HFFc6 (cell line): ENCODE measurements at regions not wholly inside any gene's neighbourhood (a gene's known extent, or its start where the extent isn't known, plus 50 kb on each side); places are given as distances from the start of the nearest gene placed in this dataset.

ENCODE experiments used
- DNase-seq: peaks from one replicate; pipeline ENCODE4 v3.0.0-alpha.2; 2018
- H3K27ac Mint-ChIP-seq: 2 replicates; pipeline ENCODE4 v1.8.0; 2020; ENCODE audit warnings: mild to moderate bottlenecking, mixed read lengths
- H3K27me3 Mint-ChIP-seq: 2 replicates; pipeline ENCODE4 v1.8.0; 2021; ENCODE audit warnings: mild to moderate bottlenecking, moderate library complexity, mixed read lengths; ENCODE audit not compliant: insufficient read depth
- H3K36me3 Mint-ChIP-seq: 2 replicates; pipeline ENCODE4 v1.8.0; 2021; ENCODE audit warnings: low read depth, mixed read lengths
- H3K4me1 Mint-ChIP-seq: 2 replicates; pipeline ENCODE4 v1.8.0; 2020; ENCODE audit warnings: low read depth, mixed read lengths
- H3K4me3 Mint-ChIP-seq: 2 replicates; pipeline ENCODE4 v1.8.0; 2020; ENCODE audit warnings: mild to moderate bottlenecking, moderate library complexity, mixed read lengths
- H3K9me3 Mint-ChIP-seq: 2 replicates; pipeline ENCODE4 v1.8.0; 2020; ENCODE audit warnings: mild to moderate bottlenecking, mixed read lengths
- TF ChIP-seq, protein P1 (sequence below): fragments of 200-600 bp; sonication (generic); IDR thresholded peaks from 2 replicates; pipeline ENCODE4 v1.5.0; 2021; ENCODE audit warnings: antibody characterized with exemption, mild to moderate bottlenecking

GRCh38 chr13:81778350-81778749 is 1437.4 kb upstream of the SPRY2 start:
- no peaks in the 10 kb centered on the region for H3K4me1 Mint-ChIP-seq
- H3K9me3 Mint-ChIP-seq, result peaks cover 30% of the 10 kb centered on the region
- no peaks in the 10 kb centered on the region; the same call in 1 of the 2 replicates for H3K36me3 Mint-ChIP-seq
- TF ChIP-seq, protein P1, sequence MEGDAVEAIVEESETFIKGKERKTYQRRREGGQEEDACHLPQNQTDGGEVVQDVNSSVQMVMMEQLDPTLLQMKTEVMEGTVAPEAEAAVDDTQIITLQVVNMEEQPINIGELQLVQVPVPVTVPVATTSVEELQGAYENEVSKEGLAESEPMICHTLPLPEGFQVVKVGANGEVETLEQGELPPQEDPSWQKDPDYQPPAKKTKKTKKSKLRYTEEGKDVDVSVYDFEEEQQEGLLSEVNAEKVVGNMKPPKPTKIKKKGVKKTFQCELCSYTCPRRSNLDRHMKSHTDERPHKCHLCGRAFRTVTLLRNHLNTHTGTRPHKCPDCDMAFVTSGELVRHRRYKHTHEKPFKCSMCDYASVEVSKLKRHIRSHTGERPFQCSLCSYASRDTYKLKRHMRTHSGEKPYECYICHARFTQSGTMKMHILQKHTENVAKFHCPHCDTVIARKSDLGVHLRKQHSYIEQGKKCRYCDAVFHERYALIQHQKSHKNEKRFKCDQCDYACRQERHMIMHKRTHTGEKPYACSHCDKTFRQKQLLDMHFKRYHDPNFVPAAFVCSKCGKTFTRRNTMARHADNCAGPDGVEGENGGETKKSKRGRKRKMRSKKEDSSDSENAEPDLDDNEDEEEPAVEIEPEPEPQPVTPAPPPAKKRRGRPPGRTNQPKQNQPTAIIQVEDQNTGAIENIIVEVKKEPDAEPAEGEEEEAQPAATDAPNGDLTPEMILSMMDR, result no peak
- no peak for DNase-seq
- no peak overlapping the region for H3K27ac Mint-ChIP-seq
- no peaks in the 10 kb centered on the region for H3K27me3 Mint-ChIP-seq
- H3K4me3 Mint-ChIP-seq, result no peak overlapping the region

DNA sequence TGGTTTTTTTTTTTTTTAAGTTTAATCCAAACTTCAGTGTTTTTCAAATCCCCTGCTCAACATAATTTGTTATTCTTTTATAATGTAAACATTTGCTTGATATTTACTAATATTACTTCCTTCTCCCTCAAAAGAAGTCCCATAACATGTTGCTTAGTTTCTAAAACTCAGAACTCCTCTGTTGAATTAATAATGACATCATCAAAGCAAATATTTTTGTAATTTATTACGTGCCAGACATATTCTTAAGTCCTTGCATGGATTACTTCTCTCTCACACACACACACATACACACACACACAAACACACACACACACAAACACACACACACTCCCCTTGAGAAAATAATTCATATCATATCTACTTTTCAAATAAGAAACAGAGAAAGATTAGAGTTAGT is 1432.3 kb upstream of the SPRY2 start:
- Mint-ChIP-seq H3K4me1 (no peaks in the 10 kb centered on the region), H3K4me3 (no peak overlapping the region), H3K9me3 (peaks cover 17% of the 10 kb centered on the region), H3K36me3 (no peaks in the 10 kb centered on the region; the same call in 1 of the 2 replicates), H3K27ac (no peak overlapping the region), H3K27me3 (no peaks in the 10 kb centered on the region)
- TF ChIP-seq, protein P1, result no peak
- DNase-seq, result no peak

DNA sequence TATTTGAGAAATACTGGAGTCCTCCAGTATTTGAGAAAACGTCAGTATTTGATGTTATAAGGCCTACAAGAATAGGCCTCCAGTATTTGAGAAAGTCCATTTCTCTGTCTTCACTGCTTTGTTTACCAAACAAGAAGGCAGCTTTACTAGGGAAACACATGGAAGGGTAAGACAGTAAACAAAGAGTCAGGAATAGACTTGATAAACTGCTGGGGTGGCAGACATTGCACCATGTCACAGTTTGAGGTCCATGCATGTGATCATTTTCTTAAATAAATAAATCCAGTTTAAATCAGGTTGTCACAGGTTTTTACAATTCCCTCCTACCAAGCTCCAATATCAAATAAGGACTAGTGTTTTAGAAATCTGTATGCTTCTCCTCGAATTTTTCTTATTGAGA is 1431.0 kb upstream of the SPRY2 start:
- H3K27ac Mint-ChIP-seq, result no peak overlapping the region
- no peak for DNase-seq
- H3K4me3 Mint-ChIP-seq, result no peak overlapping the region
- peaks cover 12% of the 10 kb centered on the region for H3K9me3 Mint-ChIP-seq
- TF ChIP-seq, protein P1, result no peak
- no peaks in the 10 kb centered on the region; the same call in 1 of the 2 replicates for H3K36me3 Mint-ChIP-seq
- no peaks in the 10 kb centered on the region for H3K4me1 Mint-ChIP-seq
- H3K27me3 Mint-ChIP-seq, result no peaks in the 10 kb centered on the region

- Mint-ChIP-seq H3K36me3 (no peaks in the 10 kb centered on the region; the same call in 1 of the 2 replicates), H3K4me3 (no peak overlapping the region), H3K27me3 (no peaks in the 10 kb centered on the region), H3K27ac (no peak overlapping the region), H3K4me1 (no peaks in the 10 kb centered on the region), H3K9me3 (peaks cover 12% of the 10 kb centered on the region)
- TF ChIP-seq, protein P1, result no peak
- no peak for DNase-seq
Measured at GRCh38 chr13:81770868-81771505, 1430.1 kb upstream of the SPRY2 start.

GRCh38 chr13:81762449-81762848 is 1421.5 kb upstream of the SPRY2 start:
- peaks cover 31% of the 10 kb centered on the region for H3K9me3 Mint-ChIP-seq
- no peak overlapping the region for H3K4me3 Mint-ChIP-seq
- TF ChIP-seq, protein P1, result no peak
- H3K27ac Mint-ChIP-seq, result no peak overlapping the region
- no peaks in the 10 kb centered on the region for H3K4me1 Mint-ChIP-seq
- H3K36me3 Mint-ChIP-seq, result no peaks in the 10 kb centered on the region
- no peaks in the 10 kb centered on the region for H3K27me3 Mint-ChIP-seq
- DNase-seq, result no peak
